ENCODE measurements at regions not wholly inside any gene's neighbourhood (a gene's known extent, or its start where the extent isn't known, plus 50 kb on each side); places are given as distances from the start of the nearest gene placed in this dataset.
A peak's percentile ranks its signal among the peaks of the same experiment; 100 is the strongest.

- DNase-seq (ENCODE audit: low read depth) = no peak
- TF ChIP-seq CTCF (IDR thresholded peaks at IDR 0.05; ENCODE audit: low read length, missing control alignments) = no peak
- no peak overlapping the region for H3K4me3 ChIP-seq (replicated peaks; ENCODE audit: low read depth, low read length)
Measured at GRCh38 chr14:80100681-80101080, 110.6 kb downstream of the DIO2 start.

- no peak overlapping the region for H3K4me3 ChIP-seq (replicated peaks; ENCODE audit: low read depth, low read length)
- no peak for TF ChIP-seq CTCF (IDR thresholded peaks at IDR 0.05; ENCODE audit: low read length, missing control alignments)
- DNase-seq (ENCODE audit: low read depth) = peak; percentile 24
Measured at GRCh38 chr14:80095623-80096022, 115.7 kb downstream of the DIO2 start.

- DNase-seq (ENCODE audit: low read depth) = no peak
- no peak overlapping the region for H3K4me3 ChIP-seq (replicated peaks; ENCODE audit: low read depth, low read length)
- no peak for TF ChIP-seq CTCF (IDR thresholded peaks at IDR 0.05; ENCODE audit: low read length, missing control alignments)
Measured at GRCh38 chr14:80087411-80087810, 123.9 kb downstream of the DIO2 start.

- no peak for DNase-seq (ENCODE audit: low read depth)
- TF ChIP-seq CTCF (IDR thresholded peaks at IDR 0.05; ENCODE audit: low read length, missing control alignments) = no peak
- no peak overlapping the region for H3K4me3 ChIP-seq (replicated peaks; ENCODE audit: low read depth, low read length)
Measured at GRCh38 chr14:80084196-80084595, 127.1 kb downstream of the DIO2 start.

- no peak for TF ChIP-seq CTCF (IDR thresholded peaks at IDR 0.05; ENCODE audit: low read length, missing control alignments)
Measured at GRCh38 chr14:80080601-80081000, 130.7 kb downstream of the DIO2 start.

GRCh38 chr14:80078501-80078900 lies 132.8 kb downstream of the DIO2 start:
- DNase-seq (ENCODE audit: low read depth) = no peak
- TF ChIP-seq CTCF (IDR thresholded peaks at IDR 0.05; ENCODE audit: low read length, missing control alignments) = no peak
- H3K4me3 ChIP-seq (replicated peaks; ENCODE audit: low read depth, low read length) = no peak overlapping the region

More at GRCh38 chr14:80080601-80081000, 130.7 kb downstream of the DIO2 start:
- no peak overlapping the region for H3K4me3 ChIP-seq (replicated peaks; ENCODE audit: low read depth, low read length)
- no peak for DNase-seq (ENCODE audit: low read depth)

- no peak for TF ChIP-seq CTCF (IDR thresholded peaks at IDR 0.05; ENCODE audit: low read length, missing control alignments)
- no peak overlapping the region for H3K4me3 ChIP-seq (replicated peaks; ENCODE audit: low read depth, low read length)
- no peak for DNase-seq (ENCODE audit: low read depth)
Measured at GRCh38 chr14:80077262-80077661, 134.0 kb downstream of the DIO2 start.

All from fibroblast of pulmonary artery (primary cell).